ENCODE measurements at regions not wholly inside any gene's neighbourhood (a gene's known extent, or its start where the extent isn't known, plus 50 kb on each side); places are given as distances from the start of the nearest gene placed in this dataset.

GRCh38 chr2:15775753-15776628 lies 164.4 kb upstream of the MYCN start:
- FAIRE-seq (no peak), DNase-seq (ENCODE audit: insufficient read length, low spot score) (no peak)

DNA sequence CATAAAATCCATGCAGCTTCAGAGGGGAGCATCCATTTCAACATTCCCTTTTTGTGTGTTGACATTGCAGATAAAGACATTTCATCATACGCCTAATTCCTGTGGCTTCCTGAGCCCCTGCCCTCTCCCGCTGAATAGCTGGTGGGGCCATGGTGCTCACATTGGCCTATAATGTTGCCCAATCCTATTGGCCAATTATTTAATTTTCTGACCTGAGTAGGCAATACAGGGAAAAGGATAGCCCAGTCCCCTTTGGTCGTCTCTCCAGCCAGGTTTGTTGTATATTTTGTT lies 163.8 kb upstream of the MYCN start:
- no peak for DNase-seq (ENCODE audit: insufficient read length, low spot score)
- FAIRE-seq, result no peak

DNA sequence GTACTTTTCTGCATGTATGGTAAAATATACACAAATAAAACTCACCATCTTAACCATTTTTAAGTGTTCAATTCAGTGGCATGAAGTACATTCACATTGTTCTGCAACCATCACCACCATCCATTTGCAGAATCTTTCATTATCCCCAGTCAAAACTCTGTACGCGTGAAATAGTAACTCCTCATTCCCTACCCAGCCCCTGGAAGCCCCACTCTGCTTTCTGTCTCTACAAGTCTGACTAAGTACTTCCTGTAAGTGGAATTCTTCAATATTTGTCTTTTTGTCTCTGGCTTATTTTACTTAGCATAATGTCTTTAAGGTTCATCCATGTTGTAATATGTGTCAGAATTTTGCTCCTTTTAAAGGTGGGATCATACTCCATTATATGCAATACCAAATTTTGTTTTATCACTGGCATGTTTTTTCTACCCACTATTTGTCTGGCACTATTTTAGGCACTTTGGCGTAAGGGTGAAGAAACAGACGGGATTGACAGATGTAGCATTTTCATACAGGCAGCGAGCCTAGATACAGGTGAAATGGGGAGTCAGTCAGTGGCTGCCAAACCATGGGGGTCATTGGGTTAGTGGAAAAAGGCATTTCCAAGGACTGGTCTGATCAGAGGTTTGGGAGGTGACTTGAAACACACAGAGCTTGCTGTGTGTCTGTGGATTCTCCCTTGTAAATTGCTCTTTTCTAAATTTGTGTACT lies 163.2 kb upstream of the MYCN start:
- DNase-seq (ENCODE audit: insufficient read length, low spot score) (no peak), FAIRE-seq (no peak)

GRCh38 chr2:15777795-15778371 lies 162.5 kb upstream of the MYCN start:
- no peak for FAIRE-seq
- no peak for DNase-seq (ENCODE audit: insufficient read length, low spot score)

- FAIRE-seq, result no peak
- DNase-seq (ENCODE audit: insufficient read length, low spot score), result no peak
Observed at GRCh38 chr2:15778529-15779219, 161.7 kb upstream of the MYCN start.

DNA sequence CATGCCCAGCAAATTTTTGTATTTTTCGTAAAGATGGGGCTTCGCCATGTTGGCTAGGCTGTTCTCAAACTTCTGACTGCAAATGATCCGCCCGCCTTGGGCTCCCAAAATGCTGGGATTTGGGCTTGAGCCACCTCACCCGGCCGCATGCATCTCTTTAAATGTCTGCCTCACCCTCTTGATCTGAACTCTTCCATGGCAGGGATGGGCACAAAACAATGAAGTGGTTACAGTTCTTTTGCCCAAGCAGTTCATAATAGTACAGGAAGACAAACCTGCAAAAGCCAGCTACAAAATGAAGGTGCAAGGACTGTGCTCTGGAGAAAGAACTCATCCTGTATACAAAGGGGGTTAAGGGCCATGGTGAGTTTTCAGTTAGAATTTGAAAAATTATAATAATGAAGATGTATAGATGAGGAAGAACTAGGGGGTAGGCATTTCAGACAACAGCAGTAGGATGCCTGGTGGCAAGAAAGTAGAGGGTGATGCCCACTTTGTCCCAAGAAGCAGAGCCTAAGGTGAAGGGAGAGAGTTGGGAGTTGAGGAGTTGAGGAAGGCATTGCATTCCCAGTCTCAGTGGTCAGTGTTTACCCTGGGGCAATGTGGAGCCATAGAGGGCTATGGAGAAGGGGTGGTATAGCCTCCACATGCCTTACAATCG lies 160.8 kb upstream of the MYCN start:
- no peak for FAIRE-seq
- DNase-seq (ENCODE audit: insufficient read length, low spot score), result no peak

DNA sequence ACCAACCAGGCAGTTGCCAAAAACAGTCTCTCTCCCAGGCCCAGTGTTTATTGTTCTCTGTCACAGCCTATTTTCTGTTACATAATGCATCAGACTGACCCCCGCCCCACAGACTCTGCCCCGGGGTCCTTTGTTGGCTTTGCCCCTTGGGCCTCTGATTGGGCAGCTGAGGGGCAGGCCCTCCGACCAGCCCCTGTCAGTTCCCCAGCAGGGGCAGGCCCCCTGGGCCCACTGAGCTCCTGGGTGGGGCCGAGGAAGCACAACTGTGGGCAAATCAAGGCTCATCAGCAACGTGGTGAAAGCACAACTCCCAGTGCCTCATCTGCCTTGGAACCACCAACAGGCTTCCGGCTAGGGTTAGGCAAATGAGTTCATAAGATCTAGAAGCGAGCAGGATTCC lies 160.1 kb upstream of the MYCN start:
- DNase-seq (ENCODE audit: insufficient read length, low spot score) (no peak), FAIRE-seq (no peak)

DNA sequence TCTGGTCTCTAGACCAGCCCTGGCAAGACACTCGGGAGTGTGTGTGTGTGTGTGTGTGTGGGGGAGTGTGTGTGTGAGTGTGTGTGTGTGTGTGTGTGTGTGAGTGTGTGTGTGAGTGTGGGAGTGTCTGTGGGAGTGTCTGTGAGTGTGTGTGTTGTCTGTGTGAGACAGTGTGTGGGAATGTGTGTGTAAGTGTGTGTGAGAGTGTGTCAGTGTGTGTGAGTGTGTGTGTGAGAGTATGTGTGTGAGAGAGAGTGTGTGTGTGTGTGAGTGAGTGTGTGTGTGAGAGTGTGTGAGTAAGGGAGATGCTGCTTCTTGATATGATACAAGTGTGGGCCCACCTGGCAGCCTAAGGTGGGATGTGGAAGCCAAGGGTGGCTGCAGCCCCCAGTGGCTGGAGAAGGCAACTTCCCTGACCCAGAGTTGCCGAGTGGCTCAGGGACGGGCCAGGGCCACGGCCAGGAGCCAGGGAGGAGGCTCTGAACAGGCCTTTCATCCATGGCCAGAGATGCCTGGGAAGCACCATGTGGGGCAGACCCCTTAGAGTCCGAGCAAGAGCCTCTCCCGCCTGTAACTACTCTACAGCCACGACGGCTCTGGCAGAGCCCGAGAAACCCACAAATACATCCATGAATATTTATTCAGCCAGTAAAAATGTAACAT lies 159.3 kb upstream of the MYCN start:
- no peak for DNase-seq (ENCODE audit: insufficient read length, low spot score)
- FAIRE-seq, result no peak

DNA sequence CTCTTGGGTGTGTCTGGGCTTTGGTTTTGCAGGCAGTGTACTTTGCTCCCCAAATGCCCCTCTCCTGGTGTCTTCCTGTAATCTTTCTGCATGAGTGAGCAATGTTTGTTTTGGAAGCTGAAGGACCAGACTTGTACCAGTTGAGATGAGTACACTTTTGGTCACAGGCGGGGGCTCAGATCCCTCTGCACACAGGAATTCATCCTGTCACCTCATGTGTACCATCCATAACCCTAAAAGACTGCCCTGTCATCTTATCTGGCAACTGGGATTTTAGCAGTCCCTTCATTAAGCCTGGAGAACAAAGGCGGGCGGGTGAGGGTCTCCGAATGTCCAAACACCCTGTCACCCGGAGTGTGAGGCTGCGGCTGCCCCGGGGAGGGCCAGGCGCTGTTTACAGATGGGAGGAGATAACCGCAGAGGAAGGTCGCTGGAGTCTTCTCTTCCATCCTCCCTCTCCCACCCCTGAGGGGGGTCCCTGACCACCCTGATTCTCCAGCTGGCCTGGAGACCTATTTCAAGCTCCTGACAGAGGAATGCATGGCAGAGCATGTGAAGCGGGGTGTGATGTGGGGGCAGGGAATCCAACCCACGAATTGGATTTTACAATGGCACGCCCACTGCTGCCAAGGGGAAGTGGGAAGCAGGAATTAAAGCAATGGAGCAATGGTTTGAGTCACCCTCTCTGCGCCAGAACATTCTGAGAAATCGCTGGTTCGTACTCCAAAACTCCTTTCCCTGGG lies 158.2 kb upstream of the MYCN start:
- no peak for DNase-seq (ENCODE audit: insufficient read length, low spot score)
- FAIRE-seq, result no peak

- no peak for FAIRE-seq
- DNase-seq (ENCODE audit: insufficient read length, low spot score), result no peak
Observed at GRCh38 chr2:15782769-15783294, 157.5 kb upstream of the MYCN start.

DNA sequence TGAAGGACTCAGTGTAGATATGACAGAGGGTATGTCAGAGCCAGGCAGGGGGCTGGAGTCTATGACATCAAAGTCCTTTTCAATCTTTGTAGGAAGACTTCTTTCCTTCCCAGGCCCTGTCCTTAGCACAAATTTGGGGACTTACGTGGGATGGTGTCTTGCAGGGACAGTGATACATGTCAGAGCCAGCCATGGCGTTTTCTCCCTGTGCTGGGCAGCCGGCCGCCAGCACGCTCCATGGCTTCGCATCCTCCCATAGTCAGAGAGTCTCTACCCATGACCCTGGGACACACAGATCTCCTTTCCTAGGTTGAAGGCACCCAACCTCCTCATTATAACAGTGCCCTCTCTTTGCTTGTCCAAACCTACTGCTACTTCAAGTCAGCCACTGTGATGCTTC lies 156.9 kb upstream of the MYCN start:
- no peak for DNase-seq (ENCODE audit: insufficient read length, low spot score)
- no peak for FAIRE-seq

GRCh38 chr2:15784106-15784885 lies 156.1 kb upstream of the MYCN start:
- FAIRE-seq (no peak), DNase-seq (ENCODE audit: insufficient read length, low spot score) (no peak)

DNA sequence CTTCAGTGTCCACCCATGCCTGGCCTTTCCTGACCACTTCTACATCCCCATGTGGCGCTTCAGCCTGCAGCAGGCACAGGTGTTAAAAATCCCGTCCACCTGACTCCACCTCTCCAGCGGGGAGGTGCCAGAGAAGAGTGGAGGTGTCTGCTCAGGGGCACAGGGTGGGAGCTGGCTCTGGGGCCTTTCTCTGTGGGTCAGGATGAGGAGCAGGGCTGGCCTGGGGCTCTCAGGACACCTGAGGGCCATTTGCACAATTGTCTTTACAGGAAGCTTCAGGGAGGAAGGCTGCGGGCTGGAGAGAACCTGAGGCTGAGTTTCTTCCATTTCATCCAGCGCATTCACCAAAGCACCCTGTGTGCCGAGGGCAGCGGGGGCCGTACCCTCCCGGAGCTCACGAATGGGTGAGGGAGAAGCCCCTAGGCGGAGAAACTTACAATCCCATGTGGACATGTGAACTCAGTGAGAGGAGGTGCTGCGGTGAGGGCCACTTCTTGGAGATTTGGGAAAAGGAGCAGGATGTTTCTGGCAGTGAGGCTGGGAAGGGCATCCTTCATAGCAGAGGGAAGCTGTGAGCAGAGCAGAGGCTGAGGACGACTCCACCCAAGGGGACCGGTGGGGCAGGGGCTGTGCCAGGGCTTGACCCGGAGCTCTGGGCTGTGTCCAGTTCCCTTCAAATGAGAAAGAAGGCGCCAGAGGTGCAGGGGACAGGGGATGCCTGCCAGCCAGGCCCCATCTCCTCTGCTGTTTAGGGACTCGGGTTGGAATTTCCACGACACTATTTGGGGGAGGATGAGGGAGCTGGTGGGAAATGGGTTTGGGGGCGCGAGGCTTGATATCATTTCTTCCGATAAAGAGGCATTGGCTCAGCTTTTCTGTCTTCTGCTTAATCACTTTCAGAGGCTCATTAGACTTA lies 155.2 kb upstream of the MYCN start:
- FAIRE-seq (no peak), DNase-seq (ENCODE audit: insufficient read length, low spot score) (no peak)

- FAIRE-seq, result no peak
- no peak for DNase-seq (ENCODE audit: insufficient read length, low spot score)
Observed at GRCh38 chr2:15786003-15786654, 154.2 kb upstream of the MYCN start.

DNA sequence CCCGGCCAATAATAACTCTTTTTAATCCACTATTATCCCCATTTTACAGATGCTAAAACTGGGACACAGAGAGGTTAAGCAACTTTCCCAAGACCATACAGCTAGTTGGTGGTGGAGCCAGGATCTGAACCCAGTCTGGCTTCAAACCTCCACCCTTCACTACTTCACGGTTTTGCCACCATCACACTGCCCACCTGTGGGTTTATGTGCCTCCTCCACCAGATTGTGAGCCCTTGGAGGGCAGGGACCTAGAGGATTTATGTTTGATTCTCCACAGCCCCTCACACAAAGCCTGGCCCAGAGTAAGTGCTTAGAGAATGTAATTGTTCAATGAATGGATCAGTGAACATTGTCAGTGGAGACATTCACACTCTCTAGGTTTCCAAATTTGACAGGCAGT lies 153.4 kb upstream of the MYCN start:
- no peak for FAIRE-seq

GRCh38 chr2:15787535-15788454 lies 152.6 kb upstream of the MYCN start:
- no peak for FAIRE-seq
- DNase-seq (ENCODE audit: insufficient read length, low spot score), result no peak

More for the DNA sequence above, 153.4 kb upstream of the MYCN start:
- no peak for DNase-seq (ENCODE audit: insufficient read length, low spot score)

Measured in HTR-8/SVneo (cell line).